Osteoblast (primary cell): ENCODE measurements at regions not wholly inside any gene's neighbourhood (a gene's known extent, or its start where the extent isn't known, plus 50 kb on each side); places are given as distances from the start of the nearest gene placed in this dataset.
A peak's percentile ranks its signal among the peaks of the same experiment; 100 is the strongest.

Experiments
- DNase-seq: peaks from one replicate; pipeline ENCODE4 v3.0.0; 2011; ENCODE audit warnings: low spot score, mixed read lengths; ENCODE audit not compliant: insufficient read length; ENCODE audit errors: missing footprints
- H2AFZ ChIP-seq: 2 replicates; pipeline ENCODE4 v1.6.0; 2011; ENCODE audit warnings: mild to moderate bottlenecking, low read length
- H3K27ac ChIP-seq: 2 replicates; pipeline ENCODE4 v1.5.1; 2011; ENCODE audit warnings: mild to moderate bottlenecking, low read depth, low read length, moderate library complexity
- H3K27me3 ChIP-seq: 2 replicates; pipeline ENCODE4 v1.6.0; 2012; ENCODE audit warnings: mild to moderate bottlenecking, control low read depth, inconsistent platforms, low read length, moderate library complexity; ENCODE audit not compliant: insufficient read depth
- H3K36me3 ChIP-seq: 2 replicates; pipeline ENCODE4 v1.5.1; 2011; ENCODE audit warnings: mild to moderate bottlenecking, low read length, control low read depth, moderate library complexity; ENCODE audit not compliant: insufficient read depth
- H3K4me1 ChIP-seq: 2 replicates; pipeline ENCODE4 v1.5.1; 2011; ENCODE audit warnings: mild to moderate bottlenecking, low read length, control low read depth, moderate library complexity; ENCODE audit not compliant: insufficient read depth
- H3K4me2 ChIP-seq: 2 replicates; pipeline ENCODE4 v1.6.0; 2011; ENCODE audit warnings: mild to moderate bottlenecking, low read length; ENCODE audit not compliant: insufficient read depth
- H3K4me3 ChIP-seq: fragments of 200-600 bp; sonication (generic); 3 replicates; pipeline ENCODE4 v1.5.1; 2012; ENCODE audit warnings: mild to moderate bottlenecking, low read length, inconsistent platforms; ENCODE audit not compliant: insufficient read depth
- H3K79me2 ChIP-seq: 2 replicates; pipeline ENCODE4 v1.6.0; 2012; ENCODE audit warnings: mild to moderate bottlenecking, low read length, control low read depth, inconsistent platforms; ENCODE audit not compliant: insufficient read depth
- H3K9me3 ChIP-seq: 2 replicates; pipeline ENCODE4 v1.5.1; 2011; ENCODE audit warnings: low read depth, low read length, control low read depth
- H4K20me1 ChIP-seq: 2 replicates; pipeline ENCODE4 v1.6.0; 2012; ENCODE audit warnings: mild to moderate bottlenecking, low read length, control low read depth; ENCODE audit not compliant: insufficient read depth
- TF ChIP-seq, protein P1 (sequence below): IDR thresholded peaks from 2 replicates; pipeline ENCODE4 v1.5.1; 2011; ENCODE audit warnings: mild to moderate bottlenecking, low read depth, low read length, moderate library complexity; ENCODE audit errors: extremely low read depth

- TF ChIP-seq, protein P1, sequence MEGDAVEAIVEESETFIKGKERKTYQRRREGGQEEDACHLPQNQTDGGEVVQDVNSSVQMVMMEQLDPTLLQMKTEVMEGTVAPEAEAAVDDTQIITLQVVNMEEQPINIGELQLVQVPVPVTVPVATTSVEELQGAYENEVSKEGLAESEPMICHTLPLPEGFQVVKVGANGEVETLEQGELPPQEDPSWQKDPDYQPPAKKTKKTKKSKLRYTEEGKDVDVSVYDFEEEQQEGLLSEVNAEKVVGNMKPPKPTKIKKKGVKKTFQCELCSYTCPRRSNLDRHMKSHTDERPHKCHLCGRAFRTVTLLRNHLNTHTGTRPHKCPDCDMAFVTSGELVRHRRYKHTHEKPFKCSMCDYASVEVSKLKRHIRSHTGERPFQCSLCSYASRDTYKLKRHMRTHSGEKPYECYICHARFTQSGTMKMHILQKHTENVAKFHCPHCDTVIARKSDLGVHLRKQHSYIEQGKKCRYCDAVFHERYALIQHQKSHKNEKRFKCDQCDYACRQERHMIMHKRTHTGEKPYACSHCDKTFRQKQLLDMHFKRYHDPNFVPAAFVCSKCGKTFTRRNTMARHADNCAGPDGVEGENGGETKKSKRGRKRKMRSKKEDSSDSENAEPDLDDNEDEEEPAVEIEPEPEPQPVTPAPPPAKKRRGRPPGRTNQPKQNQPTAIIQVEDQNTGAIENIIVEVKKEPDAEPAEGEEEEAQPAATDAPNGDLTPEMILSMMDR, result no peak
- Histone ChIP-seq H3K27ac (no peak overlapping the region), H3K79me2 (no peaks in the 10 kb centered on the region), H3K4me1 (no peaks in the 10 kb centered on the region), H3K4me2 (no peak overlapping the region), H3K27me3 (no peaks in the 10 kb centered on the region), H3K9me3 (no peaks in the 10 kb centered on the region), H3K36me3 (no peaks in the 10 kb centered on the region), H2AFZ (no peak overlapping the region), H3K4me3 (no peak overlapping the region), H4K20me1 (no peaks in the 10 kb centered on the region)
- no peak for DNase-seq
Measured at GRCh38 chr17:13372432-13372831, 229.3 kb downstream of the HS3ST3A1 start.

GRCh38 chr17:13367154-13367553 lies 234.6 kb downstream of the HS3ST3A1 start:
- TF ChIP-seq, protein P1, result no peak
- H3K4me3 ChIP-seq, result no peak overlapping the region

DNA sequence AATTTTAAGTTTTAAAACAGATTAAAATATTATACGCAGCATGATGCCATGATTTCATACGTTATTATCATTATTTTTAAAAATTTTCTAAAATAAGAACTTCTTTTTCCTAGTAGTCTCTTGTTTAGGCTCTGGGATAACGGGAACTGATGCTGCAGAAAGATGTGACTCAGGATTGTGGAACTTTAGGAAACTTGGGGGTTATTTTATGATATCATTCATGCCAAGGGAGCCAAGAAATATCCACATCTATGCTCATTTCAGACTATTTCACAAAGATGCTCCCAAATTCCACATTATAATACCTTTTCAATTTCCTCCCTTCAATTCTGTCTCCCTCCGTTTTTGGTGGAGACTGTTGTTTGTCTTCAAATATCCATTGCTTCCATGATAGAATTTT lies 236.4 kb downstream of the HS3ST3A1 start:
- TF ChIP-seq, protein P1, result no peak
- Histone ChIP-seq H3K4me3 (no peak overlapping the region), H3K4me2 (no peak overlapping the region), H3K36me3 (no peaks in the 10 kb centered on the region), H3K27ac (peak overlapping the region; percentile 68), H3K79me2 (no peaks in the 10 kb centered on the region), H2AFZ (no peak overlapping the region), H3K9me3 (no peaks in the 10 kb centered on the region), H3K4me1 (peaks cover 36% of the 10 kb centered on the region), H4K20me1 (no peaks in the 10 kb centered on the region), H3K27me3 (no peaks in the 10 kb centered on the region)
- DNase-seq, result peak; percentile 78

More at GRCh38 chr17:13367154-13367553, 234.6 kb downstream of the HS3ST3A1 start:
- H3K4me2 ChIP-seq, result no peak overlapping the region
- no peaks in the 10 kb centered on the region for H3K79me2 ChIP-seq
- no peaks in the 10 kb centered on the region for H4K20me1 ChIP-seq
- H3K9me3 ChIP-seq, result no peaks in the 10 kb centered on the region
- H3K27me3 ChIP-seq, result no peaks in the 10 kb centered on the region
- no peak overlapping the region for H3K27ac ChIP-seq
- H3K36me3 ChIP-seq, result no peaks in the 10 kb centered on the region
- no peak overlapping the region for H2AFZ ChIP-seq
- DNase-seq, result no peak
- peaks cover 34% of the 10 kb centered on the region for H3K4me1 ChIP-seq

DNA sequence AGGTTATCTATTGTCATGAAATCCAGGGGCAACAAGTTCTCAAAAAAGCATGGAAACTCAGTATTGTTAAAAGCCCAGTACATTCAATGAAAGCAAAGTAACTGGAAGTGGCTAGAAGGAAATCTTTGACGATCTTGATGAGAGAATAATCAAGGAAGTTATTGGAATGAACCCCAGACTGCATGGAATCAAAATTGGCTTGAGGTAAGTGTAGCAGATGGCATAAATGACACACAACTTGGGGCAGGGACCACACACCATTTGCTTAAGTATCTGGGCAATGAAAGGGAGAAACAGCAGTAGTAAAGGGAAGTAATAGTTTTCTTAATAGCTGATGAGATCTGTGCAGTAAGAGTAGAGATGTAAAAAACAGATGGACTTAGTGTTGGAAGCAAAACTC lies 238.0 kb downstream of the HS3ST3A1 start:
- Histone ChIP-seq H3K4me2 (no peak overlapping the region), H3K4me1 (peaks cover 36% of the 10 kb centered on the region), H4K20me1 (no peaks in the 10 kb centered on the region), H3K4me3 (no peak overlapping the region), H2AFZ (peak overlapping the region; percentile 36), H3K79me2 (no peaks in the 10 kb centered on the region), H3K27me3 (no peaks in the 10 kb centered on the region), H3K36me3 (no peaks in the 10 kb centered on the region), H3K27ac (peak overlapping the region; percentile 68), H3K9me3 (no peaks in the 10 kb centered on the region)
- no peak for DNase-seq
- TF ChIP-seq, protein P1, result no peak
